Astrocyte (in vitro differentiated cells and primary cell): ENCODE measurements at regions not wholly inside any gene's neighbourhood (a gene's known extent, or its start where the extent isn't known, plus 50 kb on each side); places are given as distances from the start of the nearest gene placed in this dataset.

Experiments
- EZH2 ChIP-seq: IDR thresholded peaks from 2 replicates; pipeline ENCODE4 v1.6.1; 2012; ENCODE audit warnings: mild to moderate bottlenecking, low read length, inconsistent platforms; ENCODE audit not compliant: insufficient read depth
- TF ChIP-seq, protein P1 (sequence below): IDR thresholded peaks from 2 replicates; pipeline ENCODE4 v1.5.1; 2011; ENCODE audit warnings: low read depth, mild to moderate bottlenecking, inconsistent platforms, low read length, moderate library complexity; ENCODE audit not compliant: insufficient read depth

DNA sequence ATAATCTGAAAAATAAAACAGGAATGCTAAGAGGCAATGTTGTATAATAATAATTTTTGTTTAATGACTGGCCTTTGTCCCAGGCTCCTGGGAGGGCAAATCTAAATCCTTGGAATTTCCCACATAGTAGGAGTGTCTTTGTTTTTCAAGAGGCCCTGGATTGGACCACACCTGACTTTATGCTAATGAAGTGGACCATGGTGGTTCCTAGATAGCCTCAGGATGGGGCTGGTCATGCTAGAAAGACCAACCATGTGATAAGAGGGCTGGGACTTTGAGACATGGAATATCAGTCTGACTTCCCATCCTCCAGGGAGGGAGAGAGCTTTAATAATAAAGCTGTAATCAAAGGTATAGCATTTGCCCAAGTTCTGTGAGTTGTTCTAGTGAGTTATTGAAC lies 138.2 kb upstream of the RAB4A start:
- TF ChIP-seq, protein P1, sequence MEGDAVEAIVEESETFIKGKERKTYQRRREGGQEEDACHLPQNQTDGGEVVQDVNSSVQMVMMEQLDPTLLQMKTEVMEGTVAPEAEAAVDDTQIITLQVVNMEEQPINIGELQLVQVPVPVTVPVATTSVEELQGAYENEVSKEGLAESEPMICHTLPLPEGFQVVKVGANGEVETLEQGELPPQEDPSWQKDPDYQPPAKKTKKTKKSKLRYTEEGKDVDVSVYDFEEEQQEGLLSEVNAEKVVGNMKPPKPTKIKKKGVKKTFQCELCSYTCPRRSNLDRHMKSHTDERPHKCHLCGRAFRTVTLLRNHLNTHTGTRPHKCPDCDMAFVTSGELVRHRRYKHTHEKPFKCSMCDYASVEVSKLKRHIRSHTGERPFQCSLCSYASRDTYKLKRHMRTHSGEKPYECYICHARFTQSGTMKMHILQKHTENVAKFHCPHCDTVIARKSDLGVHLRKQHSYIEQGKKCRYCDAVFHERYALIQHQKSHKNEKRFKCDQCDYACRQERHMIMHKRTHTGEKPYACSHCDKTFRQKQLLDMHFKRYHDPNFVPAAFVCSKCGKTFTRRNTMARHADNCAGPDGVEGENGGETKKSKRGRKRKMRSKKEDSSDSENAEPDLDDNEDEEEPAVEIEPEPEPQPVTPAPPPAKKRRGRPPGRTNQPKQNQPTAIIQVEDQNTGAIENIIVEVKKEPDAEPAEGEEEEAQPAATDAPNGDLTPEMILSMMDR, result no peak
- no peak for TF ChIP-seq EZH2
